HEK293 (cell line): ENCODE measurements at regions not wholly inside any gene's neighbourhood (a gene's known extent, or its start where the extent isn't known, plus 50 kb on each side); places are given as distances from the start of the nearest gene placed in this dataset.

Source experiments
- CTCF ChIA-PET: fragments of 350-600 bp; formaldehyde crosslinking; extraction: SDS; loops from one replicate; lab custom pipeline; 2021; ENCODE audit warnings: antibody characterized with exemption; lab: Yijun Ruan, JAX
- POLR2A ChIA-PET: fragments of 300-600 bp; formaldehyde crosslinking; extraction: SDS; loops from one replicate; lab custom pipeline; 2020; ENCODE audit warnings: antibody characterized with exemption, inconsistent platforms; lab: Yijun Ruan, JAX
- H3K27ac ChIP-seq: fragments of 200-500 bp; sonication (Bioruptor generic); 2 replicates; pipeline ENCODE4 v1.5.1; 2014; ENCODE audit warnings: low read depth, low read length, control low read depth, inconsistent platforms; ENCODE audit errors: extremely low read depth
- H3K36me3 ChIP-seq, 2 experiments: fragments of 200-500 bp in 1 of 2; sonication (Bioruptor generic) in 1 of 2; 1 replicate in 1 of 2; 2 replicates in 1 of 2; pipeline ENCODE4 v1.5.1; 2014 to 2017; ENCODE audit warnings: inconsistent platforms in 2 of 2, low read length in 2 of 2; ENCODE audit not compliant: control insufficient read depth in 2 of 2, insufficient read depth in 1 of 2
- H3K4me1 ChIP-seq: fragments of 200-500 bp; sonication (Bioruptor generic); 2 replicates; pipeline ENCODE4 v1.5.1; 2014; ENCODE audit warnings: mild to moderate bottlenecking, low read length, inconsistent platforms; ENCODE audit not compliant: control insufficient read depth, insufficient read depth
- H3K4me3 ChIP-seq: 2 replicates; pipeline ENCODE4 v1.5.1; 2011; ENCODE audit warnings: low read depth, mild to moderate bottlenecking, control low read depth, low read length, moderate library complexity
- H3K9me3 ChIP-seq: fragments of 200-500 bp; sonication (Bioruptor generic); 2 replicates; pipeline ENCODE4 v1.5.1; 2014; ENCODE audit warnings: low read depth, low read length, inconsistent platforms; ENCODE audit not compliant: control insufficient read depth, insufficient read depth
- GFI1B ChIP-seq: fragments of 450-650 bp; formaldehyde crosslinking; IDR thresholded peaks from 2 replicates; pipeline ENCODE4 v1.5.1; 2016; ENCODE audit warnings: missing biosample characterization, missing genetic modification characterization
- KLF10 ChIP-seq: fragments of 450-650 bp; IDR thresholded peaks from 2 replicates; pipeline ENCODE4 v1.5.1; 2018; ENCODE audit warnings: missing biosample characterization, mild to moderate bottlenecking, missing genetic modification characterization
- PRDM1 ChIP-seq: fragments of 450-650 bp; formaldehyde crosslinking; IDR thresholded peaks from 2 replicates; pipeline ENCODE4; 2016; ENCODE audit warnings: missing biosample characterization, missing genetic modification characterization
- SETDB1 ChIP-seq: IDR thresholded peaks from one replicate; pipeline ENCODE4 v1.6.1; 2017; ENCODE audit warnings: mild to moderate bottlenecking, low read length, moderate library complexity, mixed read lengths; ENCODE audit not compliant: insufficient read length
- TRIM28 ChIP-seq: IDR thresholded peaks from 2 replicates; pipeline ENCODE4 v1.6.1; 2011; ENCODE audit warnings: low read length, control low read depth, borderline replicate concordance
- ZFP41 ChIP-seq: fragments of 450-650 bp; formaldehyde crosslinking; IDR thresholded peaks from 2 replicates; pipeline ENCODE4 v1.5.1; 2016; ENCODE audit warnings: missing biosample characterization, missing genetic modification characterization, borderline replicate concordance
- ZNF155 ChIP-seq: fragments of 450-650 bp; formaldehyde crosslinking; IDR thresholded peaks from 2 replicates; pipeline ENCODE4 v1.5.1; 2016; ENCODE audit warnings: missing biosample characterization, missing genetic modification characterization
- ZNF239 ChIP-seq: fragments of 450-650 bp; formaldehyde crosslinking; IDR thresholded peaks from 2 replicates; pipeline ENCODE4 v1.5.1; 2016; ENCODE audit warnings: missing biosample characterization, missing genetic modification characterization
- ZNF302 ChIP-seq: fragments of 450-650 bp; formaldehyde crosslinking; IDR thresholded peaks from 2 replicates; pipeline ENCODE4 v1.5.1; 2016; ENCODE audit warnings: missing biosample characterization, missing genetic modification characterization, low read depth
- ZNF404 ChIP-seq: fragments of 450-650 bp; formaldehyde crosslinking; IDR thresholded peaks from 2 replicates; pipeline ENCODE4 v1.5.1; 2017; ENCODE audit warnings: missing biosample characterization, missing genetic modification characterization
- ZNF600 ChIP-seq: fragments of 450-650 bp; formaldehyde crosslinking; IDR thresholded peaks from 2 replicates; pipeline ENCODE4 v1.5.1; 2016; ENCODE audit warnings: missing biosample characterization, missing genetic modification characterization
- ZNF776 ChIP-seq: fragments of 450-650 bp; formaldehyde crosslinking; IDR thresholded peaks from 2 replicates; pipeline ENCODE4 v1.5.0; 2017; ENCODE audit warnings: missing biosample characterization, missing genetic modification characterization, borderline replicate concordance
- TF ChIP-seq, protein P1 (sequence below): fragments of 450-650 bp; formaldehyde crosslinking; IDR thresholded peaks from 2 replicates; pipeline ENCODE4 v1.5.1; 2016; ENCODE audit warnings: missing biosample characterization, missing genetic modification characterization
- TF ChIP-seq, protein P2 (sequence below): fragments of 450-650 bp; formaldehyde crosslinking; IDR thresholded peaks from 2 replicates; pipeline ENCODE4 v1.5.1; 2016; ENCODE audit warnings: missing biosample characterization, missing genetic modification characterization
- TF ChIP-seq, protein P3 (sequence below): fragments of 450-650 bp; formaldehyde crosslinking; optimal IDR thresholded peaks from 2 replicates; pipeline ENCODE3; 2016; ENCODE audit warnings: missing biosample characterization, mild to moderate bottlenecking, missing genetic modification characterization
- TF ChIP-seq, protein P4 (sequence below): fragments of 450-650 bp; formaldehyde crosslinking; IDR thresholded peaks from 2 replicates; pipeline ENCODE4 v1.5.1; 2016; ENCODE audit warnings: missing biosample characterization, missing genetic modification characterization

DNA sequence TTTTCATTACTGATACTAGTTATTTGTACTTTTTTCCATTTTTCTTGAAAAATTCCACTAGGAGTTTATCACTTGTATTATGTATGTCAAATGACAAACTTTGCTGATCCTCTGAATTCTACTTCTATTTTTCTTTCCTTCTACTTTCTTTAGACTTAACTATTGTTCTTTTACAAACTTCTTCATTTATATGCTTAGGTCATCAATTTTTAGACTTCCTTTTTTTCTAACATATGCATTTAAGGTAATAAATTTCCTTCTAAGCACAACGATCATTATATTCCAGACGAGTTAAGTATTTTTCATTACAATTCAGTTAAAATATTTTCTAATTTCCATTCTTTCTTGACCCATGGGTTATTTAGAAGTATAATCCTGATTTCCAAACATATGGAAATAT, 240.8 kb downstream of the NHLRC3 start:
- Histone ChIP-seq H3K9me3 (no peaks in the 10 kb centered on the region), H3K4me3 (no peak overlapping the region), H3K27ac (no peak overlapping the region), H3K4me1 (no peaks in the 10 kb centered on the region; the same call in 1 of the 2 replicates), H3K36me3 (no peaks in the 10 kb centered on the region)
- ChIA-PET CTCF (no interaction called here), POLR2A (no interaction called here)
- TF ChIP-seq KLF10 (tag by site-specific recombination) (no peak), ZNF239 (tag by site-specific recombination) (no peak), TRIM28 (no peak), GFI1B (tag by site-specific recombination) (no peak), ZNF404 (tag by site-specific recombination) (no peak), ZNF600 (no peak), ZNF155 (tag by site-specific recombination) (no peak), ZFP41 (tag by site-specific recombination) (no peak), ZNF302 (no peak), ZNF776 (tag by site-specific recombination) (no peak), SETDB1 (no peak)
- TF ChIP-seq, protein P1, sequence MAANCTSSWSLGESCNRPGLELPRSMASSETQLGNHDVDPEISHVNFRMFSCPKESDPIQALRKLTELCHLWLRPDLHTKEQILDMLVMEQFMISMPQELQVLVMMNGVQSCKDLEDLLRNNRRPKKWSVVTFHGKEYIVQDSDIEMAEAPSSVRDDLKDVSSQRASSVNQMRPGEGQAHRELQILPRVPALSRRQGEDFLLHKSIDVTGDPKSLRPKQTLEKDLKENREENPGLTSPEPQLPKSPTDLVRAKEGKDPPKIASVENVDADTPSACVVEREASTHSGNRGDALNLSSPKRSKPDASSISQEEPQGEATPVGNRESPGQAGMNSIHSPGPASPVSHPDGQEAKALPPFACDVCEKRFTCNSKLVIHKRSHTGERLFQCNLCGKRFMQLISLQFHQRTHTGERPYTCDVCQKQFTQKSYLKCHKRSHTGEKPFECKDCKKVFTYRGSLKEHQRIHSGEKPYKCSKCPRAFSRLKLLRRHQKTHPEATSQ (tag by site-specific recombination) = no peak
- TF ChIP-seq, protein P2, sequence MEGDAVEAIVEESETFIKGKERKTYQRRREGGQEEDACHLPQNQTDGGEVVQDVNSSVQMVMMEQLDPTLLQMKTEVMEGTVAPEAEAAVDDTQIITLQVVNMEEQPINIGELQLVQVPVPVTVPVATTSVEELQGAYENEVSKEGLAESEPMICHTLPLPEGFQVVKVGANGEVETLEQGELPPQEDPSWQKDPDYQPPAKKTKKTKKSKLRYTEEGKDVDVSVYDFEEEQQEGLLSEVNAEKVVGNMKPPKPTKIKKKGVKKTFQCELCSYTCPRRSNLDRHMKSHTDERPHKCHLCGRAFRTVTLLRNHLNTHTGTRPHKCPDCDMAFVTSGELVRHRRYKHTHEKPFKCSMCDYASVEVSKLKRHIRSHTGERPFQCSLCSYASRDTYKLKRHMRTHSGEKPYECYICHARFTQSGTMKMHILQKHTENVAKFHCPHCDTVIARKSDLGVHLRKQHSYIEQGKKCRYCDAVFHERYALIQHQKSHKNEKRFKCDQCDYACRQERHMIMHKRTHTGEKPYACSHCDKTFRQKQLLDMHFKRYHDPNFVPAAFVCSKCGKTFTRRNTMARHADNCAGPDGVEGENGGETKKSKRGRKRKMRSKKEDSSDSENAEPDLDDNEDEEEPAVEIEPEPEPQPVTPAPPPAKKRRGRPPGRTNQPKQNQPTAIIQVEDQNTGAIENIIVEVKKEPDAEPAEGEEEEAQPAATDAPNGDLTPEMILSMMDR (tag by site-specific recombination) = no peak
- TF ChIP-seq, protein P3, sequence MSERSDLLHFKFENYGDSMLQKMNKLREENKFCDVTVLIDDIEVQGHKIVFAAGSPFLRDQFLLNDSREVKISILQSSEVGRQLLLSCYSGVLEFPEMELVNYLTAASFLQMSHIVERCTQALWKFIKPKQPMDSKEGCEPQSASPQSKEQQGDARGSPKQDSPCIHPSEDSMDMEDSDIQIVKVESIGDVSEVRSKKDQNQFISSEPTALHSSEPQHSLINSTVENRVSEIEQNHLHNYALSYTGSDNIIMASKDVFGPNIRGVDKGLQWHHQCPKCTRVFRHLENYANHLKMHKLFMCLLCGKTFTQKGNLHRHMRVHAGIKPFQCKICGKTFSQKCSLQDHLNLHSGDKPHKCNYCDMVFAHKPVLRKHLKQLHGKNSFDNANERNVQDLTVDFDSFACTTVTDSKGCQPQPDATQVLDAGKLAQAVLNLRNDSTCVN = no peak

DNA sequence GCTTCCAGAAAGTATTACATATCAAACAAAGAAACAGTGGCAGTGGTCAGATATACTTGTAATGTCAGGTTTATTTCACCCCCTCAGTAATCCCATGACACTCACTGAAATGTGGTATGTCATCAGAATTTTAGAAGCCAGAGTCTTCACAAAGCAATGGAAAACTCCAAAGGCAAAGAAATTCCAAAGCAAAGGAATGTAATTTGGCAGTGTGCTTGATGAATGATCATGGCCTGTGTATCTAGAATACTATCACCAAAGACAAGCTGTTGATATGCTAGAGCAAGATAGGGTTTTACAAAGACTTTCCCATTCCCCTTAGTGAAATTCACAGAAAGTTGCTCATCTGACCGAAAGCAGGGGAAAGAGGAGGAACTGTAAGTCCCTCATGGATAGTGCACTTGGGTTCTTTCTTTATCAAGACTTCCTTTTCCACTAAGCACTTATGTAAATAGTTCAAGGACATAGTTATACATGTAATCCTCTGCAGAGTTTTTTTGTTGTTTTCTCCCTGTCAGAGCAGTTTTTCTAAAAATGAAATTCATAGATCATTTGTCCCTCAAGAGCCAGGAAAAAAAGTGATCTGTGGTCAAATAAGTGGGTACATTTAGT, 243.4 kb downstream of the NHLRC3 start:
- CTCF ChIA-PET = no interaction called here
- Histone ChIP-seq H3K36me3 (no peaks in the 10 kb centered on the region), H3K27ac (no peak overlapping the region), H3K4me3 (no peak overlapping the region), H3K9me3 (no peaks in the 10 kb centered on the region), H3K4me1 (no peaks in the 10 kb centered on the region)
- TF ChIP-seq, protein P4, sequence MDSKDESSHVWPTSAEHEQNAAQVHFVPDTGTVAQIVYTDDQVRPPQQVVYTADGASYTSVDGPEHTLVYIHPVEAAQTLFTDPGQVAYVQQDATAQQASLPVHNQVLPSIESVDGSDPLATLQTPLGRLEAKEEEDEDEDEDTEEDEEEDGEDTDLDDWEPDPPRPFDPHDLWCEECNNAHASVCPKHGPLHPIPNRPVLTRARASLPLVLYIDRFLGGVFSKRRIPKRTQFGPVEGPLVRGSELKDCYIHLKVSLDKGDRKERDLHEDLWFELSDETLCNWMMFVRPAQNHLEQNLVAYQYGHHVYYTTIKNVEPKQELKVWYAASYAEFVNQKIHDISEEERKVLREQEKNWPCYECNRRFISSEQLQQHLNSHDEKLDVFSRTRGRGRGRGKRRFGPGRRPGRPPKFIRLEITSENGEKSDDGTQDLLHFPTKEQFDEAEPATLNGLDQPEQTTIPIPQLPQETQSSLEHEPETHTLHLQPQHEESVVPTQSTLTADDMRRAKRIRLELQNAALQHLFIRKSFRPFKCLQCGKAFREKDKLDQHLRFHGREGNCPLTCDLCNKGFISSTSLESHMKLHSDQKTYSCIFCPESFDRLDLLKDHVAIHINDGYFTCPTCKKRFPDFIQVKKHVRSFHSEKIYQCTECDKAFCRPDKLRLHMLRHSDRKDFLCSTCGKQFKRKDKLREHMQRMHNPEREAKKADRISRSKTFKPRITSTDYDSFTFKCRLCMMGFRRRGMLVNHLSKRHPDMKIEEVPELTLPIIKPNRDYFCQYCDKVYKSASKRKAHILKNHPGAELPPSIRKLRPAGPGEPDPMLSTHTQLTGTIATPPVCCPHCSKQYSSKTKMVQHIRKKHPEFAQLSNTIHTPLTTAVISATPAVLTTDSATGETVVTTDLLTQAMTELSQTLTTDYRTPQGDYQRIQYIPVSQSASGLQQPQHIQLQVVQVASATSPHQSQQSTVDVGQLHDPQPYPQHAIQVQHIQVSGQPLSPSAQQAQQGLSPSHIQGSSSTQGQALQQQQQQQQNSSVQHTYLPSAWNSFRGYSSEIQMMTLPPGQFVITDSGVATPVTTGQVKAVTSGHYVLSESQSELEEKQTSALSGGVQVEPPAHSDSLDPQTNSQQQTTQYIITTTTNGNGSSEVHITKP (tag by site-specific recombination) = no peak
- TF ChIP-seq PRDM1 (tag by site-specific recombination) = 0 out of 2 replicates have a peak, but pooled peaks have one; percentile 18
- POLR2A ChIA-PET = no interaction called here
